Endodermal cell (in vitro differentiated cells): ENCODE measurements at regions not wholly inside any gene's neighbourhood (a gene's known extent, or its start where the extent isn't known, plus 50 kb on each side); places are given as distances from the start of the nearest gene placed in this dataset.

Source experiments
- DNase-seq: peaks from one replicate; pipeline ENCODE4 v3.0.0-alpha.2; 2017
- H3K27ac ChIP-seq: 2 replicates; pipeline ENCODE4 v1.5.1; 2013; ENCODE audit warnings: mild to moderate bottlenecking, low read depth, low read length, moderate library complexity
- H3K27me3 ChIP-seq: 2 replicates; pipeline ENCODE4 v1.6.1; 2013; ENCODE audit warnings: mild to moderate bottlenecking, low read length, moderate library complexity; ENCODE audit not compliant: insufficient read depth, control insufficient read depth, poor library complexity, severe bottlenecking
- H3K36me3 ChIP-seq: 2 replicates; pipeline ENCODE4 v1.7.0; 2013; ENCODE audit warnings: mild to moderate bottlenecking, low read length, moderate library complexity; ENCODE audit not compliant: control insufficient read depth, insufficient read depth
- H3K4me1 ChIP-seq: one replicate; pipeline ENCODE4 v1.7.0; 2013; ENCODE audit warnings: low read length; ENCODE audit not compliant: control insufficient read depth, insufficient read depth
- H3K4me3 ChIP-seq: 2 replicates; pipeline ENCODE4 v1.5.1; 2013; ENCODE audit warnings: mild to moderate bottlenecking, low read length, moderate library complexity
- H3K9ac ChIP-seq: 2 replicates; pipeline ENCODE4 v1.6.1; 2013; ENCODE audit warnings: mild to moderate bottlenecking, low read length, moderate library complexity; ENCODE audit not compliant: poor library complexity, severe bottlenecking; ENCODE audit errors: extremely low read depth
- H3K9me3 ChIP-seq: 2 replicates; pipeline ENCODE4 v1.6.1; 2013; ENCODE audit warnings: mild to moderate bottlenecking, low read length, moderate library complexity; ENCODE audit not compliant: control insufficient read depth
- H3K27ac Mint-ChIP-seq: 2 replicates; pipeline ENCODE4 v1.8.0; 2020; ENCODE audit warnings: mixed read lengths
- H3K27me3 Mint-ChIP-seq: 2 replicates; pipeline ENCODE4 v1.8.0; 2021; ENCODE audit warnings: mild to moderate bottlenecking, mixed read lengths; ENCODE audit not compliant: insufficient read depth
- H3K36me3 Mint-ChIP-seq: 2 replicates; pipeline ENCODE4 v1.8.0; 2020; ENCODE audit warnings: low read depth, mixed read lengths
- H3K4me1 Mint-ChIP-seq: 2 replicates; pipeline ENCODE4 v1.8.0; 2020; ENCODE audit warnings: mixed read lengths
- H3K4me3 Mint-ChIP-seq: 2 replicates; pipeline ENCODE4 v1.8.0; 2020; ENCODE audit warnings: mild to moderate bottlenecking, moderate library complexity, mixed read lengths
- H3K9me3 Mint-ChIP-seq: 2 replicates; pipeline ENCODE4 v1.8.0; 2020; ENCODE audit warnings: mild to moderate bottlenecking, mixed read lengths
- WGBS, 2 experiments: methylation state at CpG; one replicate each; pipeline versions ENCODE4 v1.1.5 to v1.1.7; 2013; ENCODE audit warnings: missing lambda C conversion rate in 2 of 2, mixed read lengths in 1 of 2; ENCODE audit not compliant: insufficient coverage in 1 of 2, insufficient read length in 1 of 2; 5-methylcytosine and 5-hydroxymethylcytosine counted together
- TF ChIP-seq, protein P1 (sequence below): fragments of 200-600 bp; sonication (generic); conservative IDR thresholded peaks from 2 replicates; pipeline ENCODE4 v1.5.0; 2021; ENCODE audit warnings: antibody characterized with exemption, mild to moderate bottlenecking

DNA sequence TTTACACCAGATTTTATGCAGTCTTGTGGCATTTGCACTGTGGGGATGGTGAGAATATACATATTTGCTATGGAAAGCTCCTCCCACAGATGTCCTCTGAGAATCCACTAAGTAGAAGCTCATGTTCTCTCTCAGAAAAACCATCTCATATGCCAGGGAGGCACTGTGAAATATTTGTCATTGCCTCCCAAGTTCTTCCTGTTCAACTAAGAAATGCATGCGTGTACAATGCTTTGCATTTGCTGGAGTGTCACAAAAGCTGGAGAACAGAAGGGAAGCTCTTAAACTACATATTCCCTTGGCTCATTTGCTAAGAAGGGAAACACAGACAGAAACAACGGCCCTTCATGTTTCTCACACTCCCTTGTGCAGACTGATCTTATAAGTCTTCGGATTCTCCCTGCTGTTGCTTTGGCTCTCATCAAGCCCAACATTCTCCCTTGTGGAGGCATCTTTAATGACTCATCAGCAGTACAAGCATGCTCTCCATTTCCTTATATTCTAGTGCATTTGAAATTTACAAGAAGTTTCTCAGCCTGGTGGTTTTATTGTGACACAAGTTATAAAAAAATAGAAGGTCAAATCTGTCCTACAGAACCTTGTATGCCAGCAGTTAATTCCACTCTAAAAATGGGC lies 220.6 kb downstream of the TRIM36 start:
- Histone ChIP-seq H3K27ac (no peak overlapping the region), H3K4me1 (no peaks in the 10 kb centered on the region), H3K9ac (no peak overlapping the region), H3K4me3 (no peak overlapping the region), H3K27me3 (no peaks in the 10 kb centered on the region), H3K36me3 (no peaks in the 10 kb centered on the region), H3K9me3 (no peaks in the 10 kb centered on the region)
- Mint-ChIP-seq H3K4me3 (no peak overlapping the region), H3K27me3 (no peaks in the 10 kb centered on the region), H3K4me1 (no peaks in the 10 kb centered on the region), H3K36me3 (no peaks in the 10 kb centered on the region), H3K27ac (no peak overlapping the region), H3K9me3 (no peaks in the 10 kb centered on the region)
- DNase-seq = no peak
- TF ChIP-seq, protein P1, sequence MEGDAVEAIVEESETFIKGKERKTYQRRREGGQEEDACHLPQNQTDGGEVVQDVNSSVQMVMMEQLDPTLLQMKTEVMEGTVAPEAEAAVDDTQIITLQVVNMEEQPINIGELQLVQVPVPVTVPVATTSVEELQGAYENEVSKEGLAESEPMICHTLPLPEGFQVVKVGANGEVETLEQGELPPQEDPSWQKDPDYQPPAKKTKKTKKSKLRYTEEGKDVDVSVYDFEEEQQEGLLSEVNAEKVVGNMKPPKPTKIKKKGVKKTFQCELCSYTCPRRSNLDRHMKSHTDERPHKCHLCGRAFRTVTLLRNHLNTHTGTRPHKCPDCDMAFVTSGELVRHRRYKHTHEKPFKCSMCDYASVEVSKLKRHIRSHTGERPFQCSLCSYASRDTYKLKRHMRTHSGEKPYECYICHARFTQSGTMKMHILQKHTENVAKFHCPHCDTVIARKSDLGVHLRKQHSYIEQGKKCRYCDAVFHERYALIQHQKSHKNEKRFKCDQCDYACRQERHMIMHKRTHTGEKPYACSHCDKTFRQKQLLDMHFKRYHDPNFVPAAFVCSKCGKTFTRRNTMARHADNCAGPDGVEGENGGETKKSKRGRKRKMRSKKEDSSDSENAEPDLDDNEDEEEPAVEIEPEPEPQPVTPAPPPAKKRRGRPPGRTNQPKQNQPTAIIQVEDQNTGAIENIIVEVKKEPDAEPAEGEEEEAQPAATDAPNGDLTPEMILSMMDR = no peak
- WGBS, 2 experiments = 95 to 100% methylated on average over 1 to 3 of the region's 3 CpGs

DNA sequence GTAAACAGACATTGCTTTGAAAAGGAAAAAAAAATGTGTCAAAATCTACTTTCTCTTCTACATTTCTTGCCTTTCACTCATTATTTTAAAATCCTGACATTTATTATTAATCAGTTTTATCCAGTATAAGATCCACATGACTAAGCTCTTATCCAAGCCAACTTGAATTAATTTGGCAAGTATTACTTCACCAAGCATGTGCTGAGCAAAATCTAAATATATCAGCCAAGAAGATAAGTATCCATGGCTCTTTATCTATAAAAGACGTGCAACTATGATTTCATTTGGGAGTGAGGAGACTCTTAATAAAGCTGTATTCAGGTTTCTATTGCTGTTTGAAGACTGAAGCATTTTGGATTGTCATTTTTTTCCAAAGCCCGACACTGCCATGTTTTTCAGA lies 221.3 kb downstream of the TRIM36 start:
- no peak for DNase-seq
- no peak overlapping the region for H3K27ac ChIP-seq
- Mint-ChIP-seq H3K36me3 (no peaks in the 10 kb centered on the region), H3K4me1 (no peaks in the 10 kb centered on the region), H3K27ac (no peak overlapping the region), H3K27me3 (no peaks in the 10 kb centered on the region), H3K4me3 (no peak overlapping the region), H3K9me3 (peaks cover 2% of the 10 kb centered on the region)
- H3K4me3 ChIP-seq = no peak overlapping the region
- H3K9me3 ChIP-seq = no peaks in the 10 kb centered on the region
- H3K27me3 ChIP-seq = no peaks in the 10 kb centered on the region
- no peak overlapping the region for H3K9ac ChIP-seq
- TF ChIP-seq, protein P1 = no peak
- H3K4me1 ChIP-seq = no peaks in the 10 kb centered on the region
- WGBS, 2 experiments = 89 to 98% methylated on average over 2 of the region's 2 CpGs
- H3K36me3 ChIP-seq = no peaks in the 10 kb centered on the region

DNA sequence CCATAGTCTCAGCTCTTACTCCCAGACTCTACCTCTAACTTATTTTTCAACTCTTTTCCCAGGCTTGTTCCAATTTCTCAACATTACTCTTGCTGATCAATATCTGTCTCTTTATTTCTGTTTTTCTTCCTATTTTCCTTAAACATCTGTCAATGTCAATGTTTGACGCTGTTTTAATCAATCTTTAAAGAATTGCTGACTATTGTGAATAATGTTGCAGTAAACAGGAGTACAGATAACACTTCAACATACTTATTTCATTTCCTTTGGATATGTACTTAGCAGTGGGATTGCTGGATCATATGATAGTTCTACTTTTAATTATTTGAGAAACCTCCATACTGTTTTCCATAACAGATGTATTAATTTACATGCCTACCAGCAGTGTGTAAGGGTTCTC lies 229.0 kb downstream of the TRIM36 start:
- Mint-ChIP-seq H3K27me3 (no peaks in the 10 kb centered on the region), H3K9me3 (peaks cover 51% of the 10 kb centered on the region), H3K36me3 (peaks cover 2% of the 10 kb centered on the region), H3K27ac (no peak overlapping the region), H3K4me3 (no peak overlapping the region), H3K4me1 (no peaks in the 10 kb centered on the region)
- Histone ChIP-seq H3K4me1 (no peaks in the 10 kb centered on the region), H3K9me3 (peaks cover 35% of the 10 kb centered on the region), H3K36me3 (no peaks in the 10 kb centered on the region), H3K27me3 (no peaks in the 10 kb centered on the region), H3K9ac (no peak overlapping the region), H3K27ac (no peak overlapping the region), H3K4me3 (no peak overlapping the region)
- TF ChIP-seq, protein P1 = no peak
- no peak for DNase-seq
- no CpG with 5 or more reads among the region's 1 CpG for WGBS, 2 experiments
